Spleen (tissue), 7 donors: ENCODE measurements at regions not wholly inside any gene's neighbourhood (a gene's known extent, or its start where the extent isn't known, plus 50 kb on each side); places are given as distances from the start of the nearest gene placed in this dataset.

Experiments
- CTCF ChIP-seq, 11 experiments: fragments of 200-600 bp in 7 of 11; fragments of 450-650 bp in 4 of 11; sonication (generic) in 4 of 11; IDR thresholded peaks in 8 of 11; conservative IDR thresholded peaks in 3 of 11; 1 replicate in 7 of 11; 2 replicates in 4 of 11; pipeline versions ENCODE4 v1.4.0 to v1.8.0; 2016 to 2021; ENCODE audit warnings: antibody characterized with exemption in 11 of 11, inconsistent platforms in 4 of 11, mild to moderate bottlenecking in 1 of 11
- POLR2A ChIP-seq, 3 donors: fragments of 450-650 bp; IDR thresholded peaks; one replicate each; pipeline ENCODE4 v1.5.1; 2017; ENCODE audit warnings: antibody characterized with exemption in 3 of 3, mild to moderate bottlenecking in 1 of 3
- POLR2AphosphoS5 ChIP-seq, 3 donors: sonication (generic); formaldehyde crosslinking; IDR thresholded peaks; one replicate each; pipeline ENCODE4 v1.5.1; 2017; ENCODE audit warnings: antibody characterized with exemption in 3 of 3
- donor health status: DM: no; HTN: no; CAD: no; lungs with moderate emphysema.
- donor health status: DM: no; HTN: no; CAD: no.
- donor health status: DM: no; HTN: no; CAD: no.

DNA sequence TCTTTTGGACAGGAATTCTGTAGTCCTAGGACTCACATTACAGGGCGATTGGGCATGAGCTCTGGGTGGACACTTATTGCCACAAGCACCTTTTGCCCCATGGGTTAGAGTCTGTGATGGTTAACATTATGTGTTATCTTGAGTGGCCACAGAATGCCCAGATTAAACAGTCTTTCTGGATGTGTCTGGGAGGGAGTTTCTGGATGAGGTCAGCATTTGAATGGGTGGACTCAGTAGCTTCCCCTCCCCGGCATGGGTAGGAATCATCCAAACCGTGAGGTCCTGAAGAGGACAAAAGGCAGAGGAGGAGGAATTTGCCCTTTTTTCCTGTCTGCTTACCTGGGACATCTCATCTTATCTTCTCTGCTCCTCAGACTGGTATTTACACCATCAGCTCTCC is 85.6 kb downstream of the BMP4 start:
- TF ChIP-seq CTCF (IDR thresholded peaks at IDR 0.05 in 8 of 11, conservative IDR thresholded peaks at IDR 0.05 in 3 of 11) (no peak), POLR2AphosphoS5 (IDR thresholded peaks at IDR 0.05) (no peak), POLR2A (IDR thresholded peaks at IDR 0.05) (no peak)
